HFFc6 (cell line): ENCODE measurements at regions not wholly inside any gene's neighbourhood (a gene's known extent, or its start where the extent isn't known, plus 50 kb on each side); places are given as distances from the start of the nearest gene placed in this dataset.

Source experiments
- DNase-seq: peaks from one replicate; pipeline ENCODE4 v3.0.0-alpha.2; 2018
- H3K27ac Mint-ChIP-seq: 2 replicates; pipeline ENCODE4 v1.8.0; 2020; ENCODE audit warnings: mild to moderate bottlenecking, mixed read lengths
- H3K27me3 Mint-ChIP-seq: 2 replicates; pipeline ENCODE4 v1.8.0; 2021; ENCODE audit warnings: mild to moderate bottlenecking, moderate library complexity, mixed read lengths; ENCODE audit not compliant: insufficient read depth
- H3K36me3 Mint-ChIP-seq: 2 replicates; pipeline ENCODE4 v1.8.0; 2021; ENCODE audit warnings: low read depth, mixed read lengths
- H3K4me1 Mint-ChIP-seq: 2 replicates; pipeline ENCODE4 v1.8.0; 2020; ENCODE audit warnings: low read depth, mixed read lengths
- H3K4me3 Mint-ChIP-seq: 2 replicates; pipeline ENCODE4 v1.8.0; 2020; ENCODE audit warnings: mild to moderate bottlenecking, moderate library complexity, mixed read lengths
- H3K9me3 Mint-ChIP-seq: 2 replicates; pipeline ENCODE4 v1.8.0; 2020; ENCODE audit warnings: mild to moderate bottlenecking, mixed read lengths
- CTCF ChIP-seq: fragments of 200-600 bp; sonication (generic); IDR thresholded peaks from 2 replicates; pipeline ENCODE4 v1.5.0; 2021; ENCODE audit warnings: antibody characterized with exemption, mild to moderate bottlenecking

- H3K27ac Mint-ChIP-seq, result no peak overlapping the region
These were observed 125.6 kb downstream of the TSN start for GRCh38 chr2:121881038-121881437.

GRCh38 chr2:121881950-121882349 lies 126.5 kb downstream of the TSN start:
- peaks cover 20% of the 10 kb centered on the region for H3K27me3 Mint-ChIP-seq
- DNase-seq, result no peak
- TF ChIP-seq CTCF, result no peak
- peaks cover 10% of the 10 kb centered on the region for H3K4me1 Mint-ChIP-seq
- H3K27ac Mint-ChIP-seq, result no peak overlapping the region
- no peaks in the 10 kb centered on the region for H3K36me3 Mint-ChIP-seq
- H3K9me3 Mint-ChIP-seq, result no peaks in the 10 kb centered on the region
- no peak overlapping the region for H3K4me3 Mint-ChIP-seq

More at GRCh38 chr2:121881038-121881437, 125.6 kb downstream of the TSN start:
- Mint-ChIP-seq H3K4me1 (peaks cover 10% of the 10 kb centered on the region), H3K4me3 (no peak overlapping the region), H3K27me3 (peaks cover 22% of the 10 kb centered on the region), H3K36me3 (no peaks in the 10 kb centered on the region), H3K9me3 (no peaks in the 10 kb centered on the region)
- no peak for TF ChIP-seq CTCF
- DNase-seq, result no peak

GRCh38 chr2:121884078-121884477 lies 128.6 kb downstream of the TSN start:
- Mint-ChIP-seq H3K27ac (no peak overlapping the region), H3K27me3 (peaks cover 21% of the 10 kb centered on the region)

GRCh38 chr2:121884511-121884921 lies 129.1 kb downstream of the TSN start:
- H3K4me3 Mint-ChIP-seq, result no peak overlapping the region
- H3K36me3 Mint-ChIP-seq, result no peaks in the 10 kb centered on the region
- TF ChIP-seq CTCF, result no peak
- no peak overlapping the region for H3K27ac Mint-ChIP-seq
- H3K27me3 Mint-ChIP-seq, result peaks cover 19% of the 10 kb centered on the region
- H3K4me1 Mint-ChIP-seq, result peaks cover 10% of the 10 kb centered on the region
- no peak for DNase-seq
- H3K9me3 Mint-ChIP-seq, result no peaks in the 10 kb centered on the region

More at GRCh38 chr2:121884078-121884477, 128.6 kb downstream of the TSN start:
- no peak overlapping the region for H3K4me3 Mint-ChIP-seq
- no peaks in the 10 kb centered on the region for H3K36me3 Mint-ChIP-seq
- no peaks in the 10 kb centered on the region for H3K9me3 Mint-ChIP-seq
- no peak for TF ChIP-seq CTCF
- peaks cover 10% of the 10 kb centered on the region for H3K4me1 Mint-ChIP-seq
- DNase-seq, result no peak

- Mint-ChIP-seq H3K4me1 (peaks cover 10% of the 10 kb centered on the region), H3K36me3 (no peaks in the 10 kb centered on the region), H3K9me3 (no peaks in the 10 kb centered on the region), H3K27me3 (peaks cover 11% of the 10 kb centered on the region), H3K27ac (no peak overlapping the region), H3K4me3 (no peak overlapping the region)
- TF ChIP-seq CTCF, result no peak
- DNase-seq, result no peak
These were observed 130.6 kb downstream of the TSN start for GRCh38 chr2:121886059-121886458.
